OCI-LY3 (cell line): ENCODE measurements at regions not wholly inside any gene's neighbourhood (a gene's known extent, or its start where the extent isn't known, plus 50 kb on each side); places are given as distances from the start of the nearest gene placed in this dataset.

Source experiments
- H2AFZ ChIP-seq: fragments of 200-600, 300-600 bp; shearing (Covaris generic); 2 replicates; pipeline ENCODE4 v1.6.0; 2014; ENCODE audit warnings: antibody characterized with exemption, low read depth, low read length
- H3K27ac ChIP-seq: fragments of 200-600, 300-600 bp; sonication (generic); 2 replicates; pipeline ENCODE4 v1.5.1; 2014; ENCODE audit warnings: mild to moderate bottlenecking, low read length, moderate library complexity, mixed read lengths
- H3K27me3 ChIP-seq: fragments of 200-600, 300-600 bp; sonication (generic); 2 replicates; pipeline ENCODE4 v1.6.1; 2014; ENCODE audit warnings: low read depth, low read length, mixed read lengths
- H3K36me3 ChIP-seq: fragments of 200-600, 300-600 bp; sonication (generic); replicated peaks from 2 replicates; pipeline ENCODE3; 2014; ENCODE audit warnings: low read depth, low read length, mixed read lengths
- H3K4me1 ChIP-seq: fragments of 300-600, 200-600 bp; sonication (generic); 2 replicates; pipeline ENCODE4 v1.6.1; 2014; ENCODE audit warnings: low read length, mixed read lengths
- H3K4me2 ChIP-seq: fragments of 200-600, 300-600 bp; sonication (generic); 2 replicates; pipeline ENCODE4 v1.6.1; 2014; ENCODE audit warnings: low read length, mixed read lengths
- H3K4me3 ChIP-seq: fragments of 300-600, 200-600 bp; sonication (generic); 2 replicates; pipeline ENCODE4 v1.5.1; 2014; ENCODE audit warnings: antibody characterized with exemption, mild to moderate bottlenecking, low read length, moderate library complexity
- H3K79me2 ChIP-seq: fragments of 300-600, 200-600 bp; shearing (Covaris generic); 2 replicates; pipeline ENCODE4 v1.6.1; 2014; ENCODE audit warnings: mild to moderate bottlenecking, low read length, mixed read lengths
- H3K9ac ChIP-seq: fragments of 300-600, 200-600 bp; shearing (Covaris generic); 2 replicates; pipeline ENCODE4 v1.6.0; 2014; ENCODE audit warnings: mild to moderate bottlenecking, low read length, moderate library complexity
- H3K9me3 ChIP-seq: fragments of 200-600, 300-600 bp; shearing (Covaris generic); 2 replicates; pipeline ENCODE4 v1.6.1; 2014; ENCODE audit warnings: low read length, mixed read lengths; ENCODE audit not compliant: insufficient read depth
- H4K20me1 ChIP-seq: fragments of 200-600, 300-600 bp; sonication (generic); 2 replicates; pipeline ENCODE4 v1.6.1; 2016; ENCODE audit warnings: low read length, mixed read lengths; ENCODE audit not compliant: insufficient read depth
- CTCF ChIP-seq: fragments of 200-600, 300-600 bp; sonication (generic); IDR thresholded peaks from 2 replicates; pipeline ENCODE4 v1.5.1; 2014; ENCODE audit warnings: antibody characterized with exemption, low read length, low read depth
- EZH2phosphoT487 ChIP-seq: fragments of 200-600 bp; shearing (Covaris generic); IDR thresholded peaks from 2 replicates; pipeline ENCODE4 v1.6.1; 2018; ENCODE audit warnings: antibody characterized with exemption, mixed run types, low read depth

GRCh38 chrX:107561468-107562215 lies 66.7 kb upstream of the PRPS1 start:
- TF ChIP-seq CTCF, result no peak
- no peak for TF ChIP-seq EZH2phosphoT487
- Histone ChIP-seq H3K9me3 (no peaks in the 10 kb centered on the region), H3K36me3 (no peaks in the 10 kb centered on the region), H4K20me1 (no peaks in the 10 kb centered on the region), H3K79me2 (no peaks in the 10 kb centered on the region), H3K9ac (no peak overlapping the region), H3K4me2 (no peak overlapping the region), H2AFZ (no peak overlapping the region), H3K4me3 (no peak overlapping the region), H3K27ac (no peak overlapping the region), H3K4me1 (no peaks in the 10 kb centered on the region), H3K27me3 (no peaks in the 10 kb centered on the region)

GRCh38 chrX:107562482-107562881 lies 65.8 kb upstream of the PRPS1 start:
- Histone ChIP-seq H4K20me1 (no peaks in the 10 kb centered on the region), H3K9me3 (no peaks in the 10 kb centered on the region), H3K4me1 (no peaks in the 10 kb centered on the region), H3K79me2 (no peaks in the 10 kb centered on the region), H3K27me3 (no peaks in the 10 kb centered on the region), H3K27ac (no peak overlapping the region), H3K36me3 (no peaks in the 10 kb centered on the region), H3K4me3 (no peak overlapping the region), H3K9ac (no peak overlapping the region), H2AFZ (no peak overlapping the region), H3K4me2 (no peak overlapping the region)
- TF ChIP-seq EZH2phosphoT487 (no peak), CTCF (no peak)

- Histone ChIP-seq H2AFZ (no peak overlapping the region), H3K27ac (no peak overlapping the region), H3K36me3 (no peaks in the 10 kb centered on the region), H4K20me1 (no peaks in the 10 kb centered on the region), H3K4me3 (no peak overlapping the region), H3K4me1 (no peaks in the 10 kb centered on the region), H3K4me2 (no peak overlapping the region), H3K9me3 (no peaks in the 10 kb centered on the region), H3K9ac (no peak overlapping the region), H3K27me3 (no peaks in the 10 kb centered on the region), H3K79me2 (no peaks in the 10 kb centered on the region)
- TF ChIP-seq EZH2phosphoT487, result no peak
- TF ChIP-seq CTCF, result no peak
These were observed 64.5 kb upstream of the PRPS1 start for GRCh38 chrX:107563824-107564223.

- TF ChIP-seq CTCF, result no peak
- no peak for TF ChIP-seq EZH2phosphoT487
- no peaks in the 10 kb centered on the region for H3K36me3 ChIP-seq
- H3K4me3 ChIP-seq, result no peak overlapping the region
- H3K27ac ChIP-seq, result no peak overlapping the region
- no peaks in the 10 kb centered on the region for H3K4me1 ChIP-seq
- H3K9ac ChIP-seq, result no peak overlapping the region
- H3K79me2 ChIP-seq, result no peaks in the 10 kb centered on the region
- H4K20me1 ChIP-seq, result no peaks in the 10 kb centered on the region
- H3K27me3 ChIP-seq, result no peaks in the 10 kb centered on the region
- H2AFZ ChIP-seq, result no peak overlapping the region
- H3K4me2 ChIP-seq, result no peak overlapping the region
- no peaks in the 10 kb centered on the region for H3K9me3 ChIP-seq
These were observed 63.3 kb upstream of the PRPS1 start for GRCh38 chrX:107565015-107565414.
